ENCODE measurements at regions not wholly inside any gene's neighbourhood (a gene's known extent, or its start where the extent isn't known, plus 50 kb on each side); places are given as distances from the start of the nearest gene placed in this dataset.

DNA sequence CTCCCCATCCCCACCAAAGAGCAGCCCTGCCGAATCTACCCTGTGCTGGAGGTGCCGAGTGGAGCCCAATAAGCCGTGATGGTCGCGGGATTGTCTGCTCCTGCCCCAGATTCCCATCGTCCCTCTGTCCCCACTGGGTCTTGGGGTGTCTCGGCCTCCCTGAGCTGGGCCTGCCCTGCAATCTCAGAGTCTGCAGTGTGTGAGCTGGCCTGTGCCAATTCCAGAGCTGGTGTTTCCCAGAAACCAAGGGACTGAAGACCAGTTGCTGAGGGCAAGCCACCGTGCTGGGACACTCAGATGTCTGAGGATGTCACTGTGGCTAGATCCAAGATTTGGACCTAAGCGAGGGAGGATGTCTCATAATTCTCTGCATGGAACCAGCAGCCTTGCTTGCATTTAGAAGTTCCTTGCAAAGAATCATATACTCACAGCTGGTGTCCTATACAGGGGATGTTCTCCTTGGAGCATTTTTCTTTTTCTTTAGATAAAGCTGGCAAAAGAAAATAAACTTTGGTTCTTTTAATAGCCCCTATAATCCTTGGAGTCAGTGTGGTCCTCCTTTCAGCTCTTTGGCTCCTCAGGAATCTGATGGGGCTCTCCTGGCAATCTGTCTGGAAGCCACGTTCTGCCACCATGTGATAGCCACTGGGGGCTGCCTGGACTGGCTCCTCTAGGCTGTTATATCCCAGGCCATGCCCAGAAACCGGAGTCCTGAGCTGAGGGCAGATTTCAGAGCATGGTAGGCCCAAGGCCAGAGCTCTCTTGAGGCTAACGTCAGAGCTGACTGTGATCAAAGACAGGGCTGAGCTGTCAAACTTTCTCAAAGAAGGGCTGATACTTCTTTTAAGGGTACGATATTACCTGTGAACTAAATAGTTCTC, 140.1 kb upstream of the HAAO start:
- no peak for TF ChIP-seq RAD21 (IDR thresholded peaks at IDR 0.05; ENCODE audit: low read depth)
- no peak for TF ChIP-seq FOXM1 (IDR thresholded peaks at IDR 0.05; ENCODE audit: borderline replicate concordance, low read depth)
- no peak for TF ChIP-seq YY1 (IDR thresholded peaks at IDR 0.05; ENCODE audit: low read depth)
- TF ChIP-seq, protein P1, sequence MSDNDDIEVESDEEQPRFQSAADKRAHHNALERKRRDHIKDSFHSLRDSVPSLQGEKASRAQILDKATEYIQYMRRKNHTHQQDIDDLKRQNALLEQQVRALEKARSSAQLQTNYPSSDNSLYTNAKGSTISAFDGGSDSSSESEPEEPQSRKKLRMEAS (IDR thresholded peaks at IDR 0.05), result no peak
- TF ChIP-seq, protein P2, sequence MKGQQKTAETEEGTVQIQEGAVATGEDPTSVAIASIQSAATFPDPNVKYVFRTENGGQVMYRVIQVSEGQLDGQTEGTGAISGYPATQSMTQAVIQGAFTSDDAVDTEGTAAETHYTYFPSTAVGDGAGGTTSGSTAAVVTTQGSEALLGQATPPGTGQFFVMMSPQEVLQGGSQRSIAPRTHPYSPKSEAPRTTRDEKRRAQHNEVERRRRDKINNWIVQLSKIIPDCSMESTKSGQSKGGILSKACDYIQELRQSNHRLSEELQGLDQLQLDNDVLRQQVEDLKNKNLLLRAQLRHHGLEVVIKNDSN (IDR thresholded peaks at IDR 0.05), result no peak
- no peak for TF ChIP-seq EP300 (IDR thresholded peaks at IDR 0.05; ENCODE audit: borderline replicate concordance)
- TF ChIP-seq TCF12 (IDR thresholded peaks at IDR 0.05; ENCODE audit: low read depth), result no peak
- TF ChIP-seq CEBPB (IDR thresholded peaks at IDR 0.05), result no peak
- no peak for TF ChIP-seq TEAD4 (IDR thresholded peaks at IDR 0.05)

Measured in Ishikawa (cell line).